Erythroblast (primary cell): ENCODE measurements at regions not wholly inside any gene's neighbourhood (a gene's known extent, or its start where the extent isn't known, plus 50 kb on each side); places are given as distances from the start of the nearest gene placed in this dataset.

Experiments
- GATA1 ChIP-seq: IDR thresholded peaks from 2 replicates; pipeline ENCODE4 v1.6.1; 2011; ENCODE audit warnings: low read depth, mild to moderate bottlenecking, control low read depth, low read length, moderate library complexity
- POLR2A ChIP-seq: IDR thresholded peaks from 2 replicates; pipeline ENCODE4 v1.6.1; 2011; ENCODE audit warnings: mild to moderate bottlenecking, low read length

DNA sequence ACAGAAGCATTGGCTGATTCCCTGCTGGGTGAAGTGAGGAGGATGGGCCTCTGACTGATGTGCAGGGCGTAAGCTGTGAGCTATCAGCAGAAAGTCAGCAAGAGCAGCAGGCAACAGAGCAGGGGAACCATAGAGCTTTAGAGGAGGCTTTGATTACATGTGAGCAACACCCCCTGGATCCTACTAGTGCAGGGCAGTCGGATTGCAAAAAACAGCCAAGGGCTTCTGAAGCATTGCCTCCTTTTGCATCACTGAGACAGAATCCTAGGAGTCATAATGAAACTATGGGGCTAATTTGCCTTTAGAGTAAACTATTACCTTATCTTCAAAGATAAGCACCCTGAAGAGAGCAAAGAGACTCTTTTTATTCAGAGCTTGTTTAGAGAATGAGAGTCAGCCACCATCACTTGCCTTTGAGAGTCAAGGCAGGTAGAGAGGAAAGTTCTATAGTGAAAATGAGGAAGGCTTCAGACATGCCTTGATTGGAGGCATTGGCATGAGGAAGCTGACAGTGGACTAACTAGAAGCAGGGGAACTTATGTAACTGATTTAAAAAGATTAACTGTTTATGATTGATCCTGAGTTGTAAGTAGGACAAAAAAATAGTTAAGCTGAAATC is 420.3 kb downstream of the PDHA2 start:
- TF ChIP-seq POLR2A (no peak), GATA1 (no peak)
